ENCODE measurements at regions not wholly inside any gene's neighbourhood (a gene's known extent, or its start where the extent isn't known, plus 50 kb on each side); places are given as distances from the start of the nearest gene placed in this dataset.
"Not testable (repeated sequence)": the region's sequence is repeated elsewhere in the genome, so short reads cannot be mapped to it uniquely, and the experiment has no call there.

DNA sequence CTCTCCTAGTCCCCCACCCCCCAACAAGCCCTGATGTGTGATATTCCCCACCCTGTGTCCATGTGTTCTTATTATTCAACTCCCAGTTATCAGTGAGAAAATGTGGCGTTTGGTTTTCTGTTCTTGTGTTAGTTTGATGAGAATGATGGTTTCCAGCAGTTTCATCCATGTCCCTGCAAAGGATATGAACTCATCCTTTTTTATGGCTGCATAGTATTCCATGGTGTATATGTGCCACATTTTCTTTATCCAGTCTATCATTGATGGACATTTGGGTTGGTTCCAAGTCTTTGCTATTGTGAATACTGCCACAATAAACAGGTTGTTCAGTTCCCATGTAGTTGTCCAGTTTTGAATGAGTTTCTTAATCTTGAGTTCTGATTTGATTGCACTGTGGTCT is 1006.1 kb upstream of the MIR17HG start:
- ATAC-seq (ENCODE audit: low read depth in 2 of 2); H3K27ac Mint-ChIP-seq; H3K27me3 Mint-ChIP-seq; H3K36me3 Mint-ChIP-seq; H3K36me3 ChIP-seq (ENCODE audit: control insufficient read depth, insufficient read depth, low read length); H3K9me3 ChIP-seq (ENCODE audit: control insufficient read depth in 2 of 2, low read length in 2 of 2); H3K27ac ChIP-seq (ENCODE audit: insufficient read depth, low read length, poor library complexity, severe bottlenecking); H3K27me3 ChIP-seq (ENCODE audit: control insufficient read depth, insufficient read depth, low read length); DNase-seq; H3K4me3 Mint-ChIP-seq; H3K4me3 ChIP-seq (ENCODE audit: low read depth, low read length); H3K4me1 Mint-ChIP-seq; H3K4me1 ChIP-seq (ENCODE audit: control insufficient read depth, insufficient read depth, low read length, poor library complexity, severe bottlenecking): not testable (repeated sequence)
- peaks cover 1 to 34% (median 10%) of the 10 kb centered on the region in 7 donors for H3K9me3 Mint-ChIP-seq

DNA sequence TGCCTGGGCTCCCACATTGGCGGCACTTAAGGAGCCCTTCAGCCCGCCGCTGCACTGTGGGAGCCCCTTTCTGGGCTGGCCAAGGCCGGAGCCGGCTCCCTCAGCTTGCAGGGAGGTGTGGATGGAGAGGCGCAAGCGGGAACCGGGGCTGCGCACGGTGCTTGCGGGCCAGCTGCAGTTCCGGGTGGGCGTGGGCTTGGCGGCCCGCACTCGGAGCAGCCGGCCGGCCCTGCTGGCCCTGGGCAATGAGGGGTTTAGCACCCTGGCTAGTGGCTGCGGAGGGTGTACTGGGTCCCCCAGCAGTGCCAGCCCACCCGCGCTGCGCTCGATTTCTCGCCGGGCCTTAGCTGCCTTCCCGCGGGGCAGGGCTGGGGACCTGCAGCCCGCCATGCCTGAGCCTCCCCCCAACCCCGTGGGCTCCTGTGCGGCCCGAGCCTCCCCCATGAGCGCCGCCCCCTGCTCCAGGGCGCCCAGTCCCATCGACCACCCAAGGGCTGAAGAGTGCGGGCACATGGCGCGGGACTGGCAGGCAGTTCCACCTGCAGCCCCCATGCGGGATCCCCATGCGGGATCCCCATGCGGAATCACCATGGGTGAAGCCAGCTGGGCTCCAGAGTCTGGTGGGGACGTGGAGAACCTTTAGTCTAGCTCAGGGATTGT is 998.9 kb upstream of the MIR17HG start:
- not testable (repeated sequence) for H3K4me1 Mint-ChIP-seq; H3K9me3 ChIP-seq (ENCODE audit: control insufficient read depth in 2 of 2, low read length in 2 of 2); H3K27me3 ChIP-seq (ENCODE audit: control insufficient read depth, insufficient read depth, low read length); H3K4me3 ChIP-seq (ENCODE audit: low read depth, low read length); H3K36me3 ChIP-seq (ENCODE audit: control insufficient read depth, insufficient read depth, low read length); ATAC-seq (ENCODE audit: low read depth in 2 of 2); H3K36me3 Mint-ChIP-seq; DNase-seq; H3K4me3 Mint-ChIP-seq; H3K27ac Mint-ChIP-seq; H3K27me3 Mint-ChIP-seq; H3K27ac ChIP-seq (ENCODE audit: insufficient read depth, low read length, poor library complexity, severe bottlenecking); H3K4me1 ChIP-seq (ENCODE audit: control insufficient read depth, insufficient read depth, low read length, poor library complexity, severe bottlenecking)
- H3K9me3 Mint-ChIP-seq: peaks cover 0 to 23% (median 6%) of the 10 kb centered on the region in 7 donors

DNA sequence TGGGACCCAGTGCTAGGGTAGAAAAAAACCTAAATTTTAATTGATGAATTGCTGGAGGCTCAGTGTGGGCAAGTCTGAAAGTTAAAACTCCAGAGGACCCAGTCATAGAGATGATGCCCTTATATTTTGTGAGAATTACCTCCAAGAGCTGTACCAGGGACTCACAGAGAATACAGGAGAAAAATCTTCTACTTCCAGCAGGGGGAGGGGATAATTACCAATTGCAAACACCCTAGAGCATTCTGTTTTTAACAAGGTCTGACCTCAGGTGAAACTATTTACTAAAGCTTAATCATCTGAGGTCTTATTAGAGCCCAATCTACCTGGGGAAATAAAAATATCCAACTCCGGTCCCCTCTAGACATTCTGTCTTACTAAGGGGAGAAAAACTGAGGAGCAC is 994.7 kb upstream of the MIR17HG start:
- Mint-ChIP-seq H3K27ac (no peak overlapping the region), H3K9me3 (peaks cover 0 to 24% (median 6%) of the 10 kb centered on the region in 7 donors), H3K4me1 (no peaks in the 10 kb centered on the region), H3K36me3 (no peaks in the 10 kb centered on the region), H3K27me3 (no peaks in the 10 kb centered on the region), H3K4me3 (no peak overlapping the region)
- H3K36me3 ChIP-seq (ENCODE audit: control insufficient read depth, insufficient read depth, low read length): no peaks in the 10 kb centered on the region
- H3K27me3 ChIP-seq (ENCODE audit: control insufficient read depth, insufficient read depth, low read length): no peaks in the 10 kb centered on the region
- no peak overlapping the region for H3K27ac ChIP-seq (ENCODE audit: insufficient read depth, low read length, poor library complexity, severe bottlenecking)
- ATAC-seq (ENCODE audit: low read depth in 2 of 2) (no peak), DNase-seq (no peak)
- no peak overlapping the region for H3K4me3 ChIP-seq (ENCODE audit: low read depth, low read length)
- H3K9me3 ChIP-seq (ENCODE audit: control insufficient read depth in 2 of 2, low read length in 2 of 2): peaks cover 2 to 6% of the 10 kb centered on the region in 2 experiments
- no peaks in the 10 kb centered on the region for H3K4me1 ChIP-seq (ENCODE audit: control insufficient read depth, insufficient read depth, low read length, poor library complexity, severe bottlenecking)

DNA sequence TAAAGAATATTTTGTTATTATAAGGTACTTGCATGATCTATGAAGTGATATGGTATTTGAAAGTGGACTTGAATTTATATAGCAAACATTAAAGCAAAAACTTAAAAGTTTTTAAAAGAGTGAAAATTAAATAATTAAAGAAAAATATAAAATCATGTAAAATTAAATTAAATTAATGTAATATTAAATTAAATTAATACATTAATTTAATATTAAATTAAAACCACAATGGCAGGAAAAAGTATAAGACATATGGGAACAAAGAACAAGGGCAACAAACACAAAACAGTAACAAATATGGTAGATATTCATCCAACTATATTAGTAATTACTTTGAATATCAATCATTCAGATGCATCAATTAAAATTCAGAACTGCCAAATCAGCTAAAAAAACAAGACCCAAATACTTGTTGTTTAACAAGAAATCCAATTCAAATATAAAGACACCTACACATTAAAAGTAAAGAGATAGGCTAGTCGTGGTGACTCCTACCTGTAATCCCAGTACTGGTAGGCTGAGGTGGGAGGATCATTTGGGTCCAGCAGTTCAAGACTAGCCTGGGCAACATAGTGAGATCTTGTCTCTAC is 992.2 kb upstream of the MIR17HG start:
- peaks cover 2 to 6% of the 10 kb centered on the region in 2 experiments for H3K9me3 ChIP-seq (ENCODE audit: control insufficient read depth in 2 of 2, low read length in 2 of 2)
- ATAC-seq (ENCODE audit: low read depth in 2 of 2) (no peak), DNase-seq (no peak)
- H3K27ac ChIP-seq (ENCODE audit: insufficient read depth, low read length, poor library complexity, severe bottlenecking): no peak overlapping the region
- Mint-ChIP-seq H3K27ac (no peak overlapping the region), H3K9me3 (peaks cover 1 to 20% (median 6%) of the 10 kb centered on the region in 7 donors), H3K4me3 (no peak overlapping the region), H3K27me3 (no peaks in the 10 kb centered on the region), H3K4me1 (no peaks in the 10 kb centered on the region), H3K36me3 (no peaks in the 10 kb centered on the region)
- no peak overlapping the region for H3K4me3 ChIP-seq (ENCODE audit: low read depth, low read length)
- no peaks in the 10 kb centered on the region for H3K27me3 ChIP-seq (ENCODE audit: control insufficient read depth, insufficient read depth, low read length)
- H3K36me3 ChIP-seq (ENCODE audit: control insufficient read depth, insufficient read depth, low read length): no peaks in the 10 kb centered on the region
- H3K4me1 ChIP-seq (ENCODE audit: control insufficient read depth, insufficient read depth, low read length, poor library complexity, severe bottlenecking): no peaks in the 10 kb centered on the region

DNA sequence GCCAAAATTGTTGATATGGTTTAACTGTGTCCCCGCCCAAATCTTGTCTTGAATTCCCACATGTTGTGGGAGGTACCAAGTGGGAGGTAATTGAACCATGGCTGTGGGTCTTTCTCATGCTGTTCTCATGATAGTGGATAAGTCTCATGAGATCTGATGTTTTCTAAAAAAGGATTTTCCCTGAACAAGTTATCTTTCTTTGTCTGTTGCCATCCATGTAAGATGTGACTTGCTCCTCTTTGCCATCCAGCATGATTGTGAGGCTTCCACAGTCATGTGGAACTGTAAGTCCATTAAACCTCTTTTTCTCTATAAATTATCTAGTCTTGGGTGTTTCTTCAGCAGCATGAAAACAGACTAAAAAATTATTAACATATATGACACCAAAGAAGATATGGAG is 986.7 kb upstream of the MIR17HG start:
- H3K27me3 ChIP-seq (ENCODE audit: control insufficient read depth, insufficient read depth, low read length): no peaks in the 10 kb centered on the region
- Mint-ChIP-seq H3K36me3 (no peaks in the 10 kb centered on the region), H3K4me1 (no peaks in the 10 kb centered on the region), H3K4me3 (no peak overlapping the region), H3K27ac (no peak overlapping the region), H3K27me3 (no peaks in the 10 kb centered on the region), H3K9me3 (peaks cover 0 to 11% (median 7%) of the 10 kb centered on the region in 7 donors)
- H3K9me3 ChIP-seq (ENCODE audit: control insufficient read depth in 2 of 2, low read length in 2 of 2): no peaks in the 10 kb centered on the region
- DNase-seq: no peak
- no peaks in the 10 kb centered on the region for H3K36me3 ChIP-seq (ENCODE audit: control insufficient read depth, insufficient read depth, low read length)
- no peak for ATAC-seq (ENCODE audit: low read depth in 2 of 2)
- no peaks in the 10 kb centered on the region for H3K4me1 ChIP-seq (ENCODE audit: control insufficient read depth, insufficient read depth, low read length, poor library complexity, severe bottlenecking)
- no peak overlapping the region for H3K27ac ChIP-seq (ENCODE audit: insufficient read depth, low read length, poor library complexity, severe bottlenecking)
- H3K4me3 ChIP-seq (ENCODE audit: low read depth, low read length): no peak overlapping the region

DNA sequence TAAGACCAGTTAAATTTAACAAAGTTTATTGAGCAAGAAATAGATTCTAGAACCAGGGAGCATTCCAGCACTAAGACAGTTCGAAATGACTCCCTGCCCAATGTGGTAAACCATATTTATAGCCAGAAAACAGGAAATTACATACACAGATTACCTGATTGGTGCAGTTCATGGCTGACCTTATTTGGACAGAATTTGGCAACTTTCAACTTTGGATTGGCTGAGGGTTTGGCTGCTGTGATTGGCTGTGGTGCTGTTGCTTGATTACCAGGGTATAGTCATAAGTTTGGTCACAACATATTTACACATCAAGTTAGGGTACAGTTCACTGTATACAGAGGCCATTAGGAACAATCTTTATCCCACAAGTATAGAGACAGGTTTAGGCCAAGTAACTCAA is 984.8 kb upstream of the MIR17HG start:
- Histone ChIP-seq H3K36me3 (ENCODE audit: control insufficient read depth, insufficient read depth, low read length) (no peaks in the 10 kb centered on the region), H3K4me1 (ENCODE audit: control insufficient read depth, insufficient read depth, low read length, poor library complexity, severe bottlenecking) (no peaks in the 10 kb centered on the region), H3K27me3 (ENCODE audit: control insufficient read depth, insufficient read depth, low read length) (no peaks in the 10 kb centered on the region), H3K27ac (ENCODE audit: insufficient read depth, low read length, poor library complexity, severe bottlenecking) (no peak overlapping the region), H3K9me3 (ENCODE audit: control insufficient read depth in 2 of 2, low read length in 2 of 2) (no peaks in the 10 kb centered on the region), H3K4me3 (ENCODE audit: low read depth, low read length) (no peak overlapping the region)
- Mint-ChIP-seq H3K27ac (no peak overlapping the region), H3K9me3 (peaks cover 0 to 11% (median 4%) of the 10 kb centered on the region in 7 donors), H3K27me3 (no peaks in the 10 kb centered on the region), H3K4me3 (no peak overlapping the region), H3K4me1 (no peaks in the 10 kb centered on the region), H3K36me3 (no peaks in the 10 kb centered on the region)
- ATAC-seq (ENCODE audit: low read depth in 2 of 2) (no peak), DNase-seq (no peak)

DNA sequence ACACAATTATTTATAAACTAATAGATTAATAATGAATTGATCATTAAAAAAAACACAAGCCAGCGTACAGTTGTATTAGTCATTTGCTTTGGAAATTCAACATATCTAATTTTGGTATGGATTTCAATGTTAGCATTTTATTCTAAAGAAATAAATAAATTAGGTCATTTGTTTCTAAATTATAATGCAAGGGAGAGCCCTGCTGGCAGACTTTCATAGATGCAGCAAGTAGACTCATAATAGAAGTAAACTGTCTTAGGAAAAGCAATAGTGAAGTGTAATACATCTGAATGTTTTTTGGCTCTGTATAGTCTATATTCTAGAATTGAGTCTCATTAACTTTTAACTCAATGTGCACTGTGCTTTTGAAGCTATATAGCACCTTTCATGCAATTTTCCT is 982.4 kb upstream of the MIR17HG start:
- Mint-ChIP-seq H3K4me1 (no peaks in the 10 kb centered on the region), H3K27ac (no peak overlapping the region), H3K36me3 (no peaks in the 10 kb centered on the region), H3K4me3 (no peak overlapping the region), H3K27me3 (no peaks in the 10 kb centered on the region), H3K9me3 (peaks cover 0 to 11% (median 5%) of the 10 kb centered on the region in 7 donors)
- ATAC-seq (ENCODE audit: low read depth in 2 of 2) (no peak), DNase-seq (no peak)
- no peaks in the 10 kb centered on the region for H3K27me3 ChIP-seq (ENCODE audit: control insufficient read depth, insufficient read depth, low read length)
- no peak overlapping the region for H3K4me3 ChIP-seq (ENCODE audit: low read depth, low read length)
- no peaks in the 10 kb centered on the region for H3K4me1 ChIP-seq (ENCODE audit: control insufficient read depth, insufficient read depth, low read length, poor library complexity, severe bottlenecking)
- no peaks in the 10 kb centered on the region for H3K9me3 ChIP-seq (ENCODE audit: control insufficient read depth in 2 of 2, low read length in 2 of 2)
- no peaks in the 10 kb centered on the region for H3K36me3 ChIP-seq (ENCODE audit: control insufficient read depth, insufficient read depth, low read length)
- no peak overlapping the region for H3K27ac ChIP-seq (ENCODE audit: insufficient read depth, low read length, poor library complexity, severe bottlenecking)

DNA sequence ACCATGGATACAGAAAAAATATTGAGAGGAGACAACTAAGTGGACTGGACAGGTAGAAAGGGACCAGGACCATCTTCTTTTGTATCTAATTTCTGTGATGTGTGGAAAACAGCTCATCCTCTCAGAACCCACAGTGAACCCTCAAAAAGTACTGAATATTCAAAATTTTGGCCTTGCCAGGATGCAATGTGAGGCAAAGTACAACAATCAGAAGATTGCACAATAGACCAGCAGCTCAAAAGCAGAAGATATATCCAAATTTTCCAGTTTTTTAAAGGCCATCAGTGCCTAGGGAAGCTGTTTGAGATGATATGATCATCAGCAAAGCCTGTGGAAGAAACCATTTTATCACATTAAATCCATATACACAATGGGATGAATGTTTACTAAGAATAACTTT is 973.3 kb upstream of the MIR17HG start:
- H3K36me3 ChIP-seq (ENCODE audit: control insufficient read depth, insufficient read depth, low read length): no peaks in the 10 kb centered on the region
- H3K9me3 ChIP-seq (ENCODE audit: control insufficient read depth in 2 of 2, low read length in 2 of 2): peaks cover 0 to 5% of the 10 kb centered on the region in 2 experiments
- Mint-ChIP-seq H3K4me3 (no peak overlapping the region), H3K9me3 (peaks cover 0 to 32% (median 5%) of the 10 kb centered on the region in 7 donors), H3K27ac (no peak overlapping the region), H3K27me3 (no peaks in the 10 kb centered on the region), H3K4me1 (no peaks in the 10 kb centered on the region), H3K36me3 (no peaks in the 10 kb centered on the region)
- ATAC-seq (ENCODE audit: low read depth in 2 of 2) (no peak), DNase-seq (no peak)
- no peak overlapping the region for H3K4me3 ChIP-seq (ENCODE audit: low read depth, low read length)
- no peak overlapping the region for H3K27ac ChIP-seq (ENCODE audit: insufficient read depth, low read length, poor library complexity, severe bottlenecking)
- H3K4me1 ChIP-seq (ENCODE audit: control insufficient read depth, insufficient read depth, low read length, poor library complexity, severe bottlenecking): no peaks in the 10 kb centered on the region
- H3K27me3 ChIP-seq (ENCODE audit: control insufficient read depth, insufficient read depth, low read length): no peaks in the 10 kb centered on the region

All from CD4-positive, CD25-positive, alpha-beta regulatory T cell (primary cell).